ENCODE measurements at regions not wholly inside any gene's neighbourhood (a gene's known extent, or its start where the extent isn't known, plus 50 kb on each side); places are given as distances from the start of the nearest gene placed in this dataset.

- Histone ChIP-seq H4K20me1 (ENCODE audit: insufficient read depth, low read length) (no peaks in the 10 kb centered on the region), H3K9me3 (ENCODE audit: insufficient read depth, low read length, severe bottlenecking) (no peaks in the 10 kb centered on the region), H3K9ac (ENCODE audit: low read depth, low read length) (no peak overlapping the region), H3K79me2 (ENCODE audit: insufficient read depth, low read length) (no peaks in the 10 kb centered on the region), H3K36me3 (ENCODE audit: insufficient read depth, low read length) (no peaks in the 10 kb centered on the region), H2AFZ (ENCODE audit: low read depth, low read length) (no peak overlapping the region), H3K4me2 (ENCODE audit: insufficient read depth, low read length) (no peak overlapping the region), H3K27me3 (ENCODE audit: insufficient read depth, low read length, poor library complexity) (no peaks in the 10 kb centered on the region), H3K4me1 (ENCODE audit: insufficient read depth, low read length) (no peaks in the 10 kb centered on the region), H3K27ac (ENCODE audit: low read length) (no peak overlapping the region), H3K4me3 (ENCODE audit: low read depth in 1 of 2, low read length in 2 of 2) (no peak overlapping the region)
- no peak for DNase-seq
- no peak for ATAC-seq (ENCODE audit: insufficient read depth, low read depth)
- TF ChIP-seq EZH2 (IDR thresholded peaks at IDR 0.05; ENCODE audit: borderline replicate concordance, low read depth, low read length, severe bottlenecking) = no peak
- no peak for TF ChIP-seq CTCF (IDR thresholded peaks at IDR 0.05; ENCODE audit: borderline replicate concordance, extremely low read depth, low read length, poor library complexity, severe bottlenecking)
Observed at GRCh38 chr12:27896419-27896990, 76.0 kb downstream of the PTHLH start.

- no peak overlapping the region for H3K4me2 ChIP-seq (ENCODE audit: insufficient read depth, low read length)
- no peak for DNase-seq
- no peaks in the 10 kb centered on the region for H3K9me3 ChIP-seq (ENCODE audit: insufficient read depth, low read length, severe bottlenecking)
- H3K79me2 ChIP-seq (ENCODE audit: insufficient read depth, low read length) = no peaks in the 10 kb centered on the region
- no peak overlapping the region for H3K27ac ChIP-seq (ENCODE audit: low read length)
- H3K27me3 ChIP-seq (ENCODE audit: insufficient read depth, low read length, poor library complexity) = no peaks in the 10 kb centered on the region
- no peaks in the 10 kb centered on the region for H4K20me1 ChIP-seq (ENCODE audit: insufficient read depth, low read length)
- ATAC-seq (ENCODE audit: insufficient read depth, low read depth) = no peak
- no peak overlapping the region for H2AFZ ChIP-seq (ENCODE audit: low read depth, low read length)
- H3K4me3 ChIP-seq (ENCODE audit: low read depth in 1 of 2, low read length in 2 of 2) = no peak overlapping the region
- no peaks in the 10 kb centered on the region for H3K4me1 ChIP-seq (ENCODE audit: insufficient read depth, low read length)
- no peaks in the 10 kb centered on the region for H3K36me3 ChIP-seq (ENCODE audit: insufficient read depth, low read length)
- H3K9ac ChIP-seq (ENCODE audit: low read depth, low read length) = no peak overlapping the region
- TF ChIP-seq EZH2 (IDR thresholded peaks at IDR 0.05; ENCODE audit: borderline replicate concordance, low read depth, low read length, severe bottlenecking) (no peak), CTCF (IDR thresholded peaks at IDR 0.05; ENCODE audit: borderline replicate concordance, extremely low read depth, low read length, poor library complexity, severe bottlenecking) (no peak)
Observed at GRCh38 chr12:27894309-27894708, 78.2 kb downstream of the PTHLH start.

- no peak overlapping the region for H3K27ac ChIP-seq (ENCODE audit: low read length)
- no peak overlapping the region for H2AFZ ChIP-seq (ENCODE audit: low read depth, low read length)
- H3K36me3 ChIP-seq (ENCODE audit: insufficient read depth, low read length) = no peaks in the 10 kb centered on the region
- H3K4me1 ChIP-seq (ENCODE audit: insufficient read depth, low read length) = no peaks in the 10 kb centered on the region
- DNase-seq (no peak), ATAC-seq (ENCODE audit: insufficient read depth, low read depth) (no peak)
- H3K4me2 ChIP-seq (ENCODE audit: insufficient read depth, low read length) = no peak overlapping the region
- H3K4me3 ChIP-seq (ENCODE audit: low read depth in 1 of 2, low read length in 2 of 2) = no peak overlapping the region
- peaks cover 4% of the 10 kb centered on the region for H3K9me3 ChIP-seq (ENCODE audit: insufficient read depth, low read length, severe bottlenecking)
- H3K27me3 ChIP-seq (ENCODE audit: insufficient read depth, low read length, poor library complexity) = no peaks in the 10 kb centered on the region
- H3K79me2 ChIP-seq (ENCODE audit: insufficient read depth, low read length) = no peaks in the 10 kb centered on the region
- no peak overlapping the region for H3K9ac ChIP-seq (ENCODE audit: low read depth, low read length)
- TF ChIP-seq CTCF (IDR thresholded peaks at IDR 0.05; ENCODE audit: borderline replicate concordance, extremely low read depth, low read length, poor library complexity, severe bottlenecking) = no peak
- TF ChIP-seq EZH2 (IDR thresholded peaks at IDR 0.05; ENCODE audit: borderline replicate concordance, low read depth, low read length, severe bottlenecking) = no peak
- H4K20me1 ChIP-seq (ENCODE audit: insufficient read depth, low read length) = no peaks in the 10 kb centered on the region
Observed at GRCh38 chr12:27879708-27880107, 92.8 kb downstream of the PTHLH start.

GRCh38 chr12:27875677-27876076 lies 95.6 kb upstream of the MANSC4 start:
- no peaks in the 10 kb centered on the region for H3K36me3 ChIP-seq (ENCODE audit: insufficient read depth, low read length)
- no peaks in the 10 kb centered on the region for H3K27me3 ChIP-seq (ENCODE audit: insufficient read depth, low read length, poor library complexity)
- H3K4me1 ChIP-seq (ENCODE audit: insufficient read depth, low read length) = no peaks in the 10 kb centered on the region
- ATAC-seq (ENCODE audit: insufficient read depth, low read depth) = no peak
- no peaks in the 10 kb centered on the region for H3K79me2 ChIP-seq (ENCODE audit: insufficient read depth, low read length)
- no peak overlapping the region for H3K9ac ChIP-seq (ENCODE audit: low read depth, low read length)
- no peak overlapping the region for H3K4me3 ChIP-seq (ENCODE audit: low read depth in 1 of 2, low read length in 2 of 2)
- no peak overlapping the region for H3K27ac ChIP-seq (ENCODE audit: low read length)
- DNase-seq = no peak
- H2AFZ ChIP-seq (ENCODE audit: low read depth, low read length) = no peak overlapping the region
- no peak for TF ChIP-seq CTCF (IDR thresholded peaks at IDR 0.05; ENCODE audit: borderline replicate concordance, extremely low read depth, low read length, poor library complexity, severe bottlenecking)
- no peak for TF ChIP-seq EZH2 (IDR thresholded peaks at IDR 0.05; ENCODE audit: borderline replicate concordance, low read depth, low read length, severe bottlenecking)
- no peak overlapping the region for H3K4me2 ChIP-seq (ENCODE audit: insufficient read depth, low read length)
- H4K20me1 ChIP-seq (ENCODE audit: insufficient read depth, low read length) = no peaks in the 10 kb centered on the region
- no peaks in the 10 kb centered on the region for H3K9me3 ChIP-seq (ENCODE audit: insufficient read depth, low read length, severe bottlenecking)

All from DND-41 (cell line).